H1 (cell line): ENCODE measurements at regions not wholly inside any gene's neighbourhood (a gene's known extent, or its start where the extent isn't known, plus 50 kb on each side); places are given as distances from the start of the nearest gene placed in this dataset.

Experiments used
- CTCF ChIA-PET: fragments of 300-600 bp; sonication (Branson Sonifier 250); formaldehyde crosslinking; loops from one replicate; lab custom pipeline; 2021; ENCODE audit not compliant: partially characterized antibody; lab: Charles Lee
- POLR2A ChIA-PET: fragments of 300-600 bp; sonication (Branson Sonifier 250); formaldehyde crosslinking; loops from one replicate; lab custom pipeline; 2021; ENCODE audit warnings: inconsistent platforms; ENCODE audit not compliant: partially characterized antibody; lab: Charles Lee
- DNase-seq, 2 experiments: peaks; one replicate each; pipeline versions ENCODE4 v3.0.0 to v3.0.0-alpha.2; 2010 to 2022; ENCODE audit warnings: low spot score in 2 of 2, low read depth in 1 of 2, mixed read lengths in 1 of 2
- FAIRE-seq: peaks from 2 replicates; lab custom pipeline; 2011; peaks lifted over from hg19 to GRCh38; lab: Jason Lieb, UNC
- H2AFZ ChIP-seq: 2 replicates; pipeline ENCODE4 v1.8.1; 2012; ENCODE audit warnings: low read length, inconsistent platforms
- H2AK5ac ChIP-seq: 2 replicates; pipeline ENCODE4 v1.6.1; 2013; ENCODE audit warnings: low read depth, low read length
- H2BK120ac ChIP-seq: replicated peaks from 2 replicates; pipeline ENCODE3; 2013; ENCODE audit warnings: low read depth, low read length, inconsistent platforms
- H2BK12ac ChIP-seq: 2 replicates; pipeline ENCODE4 v1.6.1; 2013; ENCODE audit warnings: low read depth, low read length
- H2BK15ac ChIP-seq: 2 replicates; pipeline ENCODE4 v1.6.1; 2013; ENCODE audit warnings: low read length
- H2BK20ac ChIP-seq: 2 replicates; pipeline ENCODE4 v1.6.1; 2013; ENCODE audit warnings: low read length
- H2BK5ac ChIP-seq: 2 replicates; pipeline ENCODE4 v1.6.1; 2013; ENCODE audit warnings: low read depth, low read length
- H3K14ac ChIP-seq: 2 replicates; pipeline ENCODE4 v1.6.1; 2013; ENCODE audit warnings: inconsistent platforms; ENCODE audit not compliant: insufficient read length
- H3K18ac ChIP-seq: 2 replicates; pipeline ENCODE4 v1.6.1; 2013; ENCODE audit warnings: low read length; ENCODE audit errors: extremely low read depth
- H3K23ac ChIP-seq: 2 replicates; pipeline ENCODE4 v1.6.1; 2013; ENCODE audit warnings: inconsistent platforms; ENCODE audit not compliant: insufficient read length
- H3K23me2 ChIP-seq: 2 replicates; pipeline ENCODE4 v1.6.1; 2013; ENCODE audit warnings: low read depth, low read length
- H3K27ac ChIP-seq: 2 replicates; pipeline ENCODE4 v1.6.1; 2011; ENCODE audit warnings: low read depth, low read length, inconsistent platforms
- H3K27me3 ChIP-seq, 4 experiments: replicated peaks in 1 of 4; 1 replicate in 1 of 4; 2 replicates in 3 of 4; pipeline versions ENCODE4 v1.6.1 to v1.8.1; 2011 to 2013; ENCODE audit warnings: low read length in 3 of 4, mild to moderate bottlenecking in 3 of 4, inconsistent platforms in 2 of 4, mixed read lengths in 2 of 4, moderate library complexity in 1 of 4; ENCODE audit not compliant: control insufficient read depth in 3 of 4, insufficient read depth in 3 of 4; ENCODE audit errors: extremely low read depth in 1 of 4
- H3K36me3 ChIP-seq, 4 experiments: 2 replicates each; pipeline versions ENCODE4 v1.6.1 to v1.8.1; 2011 to 2013; ENCODE audit warnings: mild to moderate bottlenecking in 4 of 4, low read length in 3 of 4, moderate library complexity in 2 of 4, control low read depth in 1 of 4, inconsistent platforms in 1 of 4; ENCODE audit not compliant: insufficient read depth in 4 of 4, control insufficient read depth in 2 of 4
- H3K4ac ChIP-seq: replicated peaks from 2 replicates; pipeline ENCODE3; 2013; ENCODE audit warnings: low read length, low read depth, mixed read lengths, inconsistent platforms; ENCODE audit not compliant: insufficient read length
- H3K4me1 ChIP-seq, 4 experiments: replicated peaks in 1 of 4; 1 replicate in 1 of 4; 2 replicates in 3 of 4; pipeline versions ENCODE4 v1.6.1 to v1.8.1; 2011 to 2013; ENCODE audit warnings: low read length in 3 of 4, inconsistent platforms in 2 of 4, mixed read lengths in 1 of 4; ENCODE audit not compliant: insufficient read depth in 4 of 4, control insufficient read depth in 3 of 4
- H3K4me2 ChIP-seq, 2 experiments: 2 replicates each; pipeline versions ENCODE4 v1.6.1 to v1.8.1; 2011 to 2013; ENCODE audit warnings: low read depth in 2 of 2, low read length in 2 of 2, control low read depth in 1 of 2, inconsistent platforms in 1 of 2, mild to moderate bottlenecking in 1 of 2; ENCODE audit not compliant: insufficient read depth in 1 of 2
- H3K4me3 ChIP-seq, 4 experiments: fragments of 200-600, 300-600 bp in 1 of 4; sonication (generic), shearing (Covaris generic), sonication (Bioruptor Twin) in 1 of 4; 2 replicates each; pipeline versions ENCODE4 v1.5.1 to v1.8.1; 2011 to 2016; ENCODE audit warnings: low read length in 4 of 4, low read depth in 3 of 4, control low read depth in 2 of 4, inconsistent platforms in 2 of 4, mild to moderate bottlenecking in 2 of 4, mixed read lengths in 1 of 4, moderate library complexity in 1 of 4; ENCODE audit not compliant: insufficient read depth in 2 of 4; ENCODE audit errors: extremely low read depth in 1 of 4
- H3K56ac ChIP-seq: replicated peaks from 2 replicates; pipeline ENCODE3; 2013; ENCODE audit warnings: low read depth, mild to moderate bottlenecking, mixed read lengths, low read length, inconsistent platforms; ENCODE audit not compliant: insufficient read length
- H3K79me1 ChIP-seq: 2 replicates; pipeline ENCODE4 v1.6.1; 2013; ENCODE audit warnings: low read depth, low read length, control low read depth
- H3K79me2 ChIP-seq, 2 experiments: 2 replicates each; pipeline versions ENCODE4 v1.6.1 to v1.8.1; 2012 to 2013; ENCODE audit warnings: low read length in 2 of 2, mild to moderate bottlenecking in 2 of 2, inconsistent platforms in 1 of 2; ENCODE audit not compliant: insufficient read depth in 2 of 2, control insufficient read depth in 1 of 2
- H3K9ac ChIP-seq, 4 experiments: replicated peaks in 1 of 4; 1 replicate in 1 of 4; 2 replicates in 3 of 4; pipeline versions ENCODE4 v1.6.1 to v1.8.1; 2011 to 2013; ENCODE audit warnings: low read depth in 3 of 4, low read length in 3 of 4, control low read depth in 2 of 4, mild to moderate bottlenecking in 2 of 4, moderate library complexity in 2 of 4, inconsistent platforms in 1 of 4; ENCODE audit errors: extremely low read depth in 1 of 4
- H3K9me3 ChIP-seq, 2 experiments: 2 replicates each; pipeline versions ENCODE4 v1.6.1 to v1.8.1; 2012 to 2013; ENCODE audit warnings: mild to moderate bottlenecking in 2 of 2, moderate library complexity in 2 of 2, control low read depth in 1 of 2, inconsistent platforms in 1 of 2, low read depth in 1 of 2, low read length in 1 of 2, mixed read lengths in 1 of 2; ENCODE audit not compliant: insufficient read depth in 2 of 2
- H4K20me1 ChIP-seq, 2 experiments: replicated peaks in 1 of 2; 2 replicates each; pipeline versions ENCODE3 to v1.8.1; 2011 to 2013; ENCODE audit warnings: inconsistent platforms in 2 of 2, low read length in 2 of 2, mild to moderate bottlenecking in 1 of 2; ENCODE audit not compliant: insufficient read depth in 2 of 2, control insufficient read depth in 1 of 2
- H4K5ac ChIP-seq: 2 replicates; pipeline ENCODE4 v1.6.1; 2013; ENCODE audit warnings: low read length, low read depth, mixed read lengths, inconsistent platforms; ENCODE audit not compliant: insufficient read length
- H4K8ac ChIP-seq: 2 replicates; pipeline ENCODE4 v1.8.0; 2013; ENCODE audit warnings: mild to moderate bottlenecking, moderate library complexity, low read length, inconsistent platforms; ENCODE audit not compliant: insufficient read depth; ENCODE audit errors: extremely low read depth
- H4K91ac ChIP-seq: replicated peaks from 2 replicates; pipeline ENCODE3; 2013; ENCODE audit warnings: low read length, mixed read lengths, inconsistent platforms; ENCODE audit not compliant: insufficient read length
- CHD1 ChIP-seq: IDR thresholded peaks from 2 replicates; pipeline ENCODE4 v1.6.1; 2012; ENCODE audit warnings: low read depth, low read length, improper control_type of control experiment
- HDAC2 ChIP-seq, 2 experiments: fragments of 300-600 bp in 1 of 2; sonication (generic) in 1 of 2; IDR thresholded peaks; 2 replicates each; pipeline ENCODE4 v1.6.1; 2011 to 2012; ENCODE audit warnings: low read depth in 2 of 2, low read length in 2 of 2, mild to moderate bottlenecking in 2 of 2, moderate library complexity in 2 of 2, borderline replicate concordance in 1 of 2, inconsistent platforms in 1 of 2
- MAFK ChIP-seq: IDR thresholded peaks from 2 replicates; pipeline ENCODE4 v1.6.1; 2012; ENCODE audit warnings: low read depth, mild to moderate bottlenecking, improper control_type of control experiment, low read length
- RFX5 ChIP-seq: IDR thresholded peaks from 2 replicates; pipeline ENCODE4 v1.6.1; 2011; ENCODE audit warnings: low read depth, low read length, improper control_type of control experiment, borderline replicate concordance
- SRF ChIP-seq: IDR thresholded peaks from 2 replicates; pipeline ENCODE4 v1.6.1; 2011; ENCODE audit warnings: mild to moderate bottlenecking, low read depth, low read length, moderate library complexity
- WGBS, 2 experiments: shearing (Covaris generic) in 1 of 2; methylation state at CpG; one replicate each; pipeline versions ENCODE4 v1.1.6 to v1.1.7; 2013 to 2015; ENCODE audit warnings: low lambda C conversion rate in 2 of 2, mixed read lengths in 2 of 2, inconsistent platforms in 1 of 2, low coverage in 1 of 2, missing lambda C conversion rate in 1 of 2; ENCODE audit not compliant: insufficient replicate concordance in 2 of 2, insufficient coverage in 1 of 2, insufficient read length in 1 of 2; ENCODE audit errors: extremely low coverage in 1 of 2, missing lambda C conversion rate in 1 of 2; 5-methylcytosine and 5-hydroxymethylcytosine counted together

DNA sequence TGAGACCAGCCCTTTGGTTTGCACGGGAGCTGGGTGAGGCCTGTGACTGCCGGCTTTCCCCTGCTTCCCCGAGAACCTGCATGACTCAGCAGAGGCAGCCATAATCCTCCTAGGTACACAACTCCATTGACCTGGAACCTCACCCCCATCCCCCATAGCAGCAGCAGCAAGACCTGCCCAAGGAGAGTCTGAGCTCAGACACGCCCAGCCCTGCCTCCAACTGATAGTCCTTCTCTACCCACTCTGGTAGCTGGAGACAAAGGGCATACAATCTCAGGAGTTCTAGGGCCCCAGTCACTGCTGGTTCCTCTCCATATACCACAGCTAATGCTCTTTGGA, 141.0 kb upstream of the ARHGEF26 start:
- H2BK15ac ChIP-seq, result no peak overlapping the region
- DNase-seq (no peak), FAIRE-seq (no peak)
- H3K18ac ChIP-seq, result no peak overlapping the region
- no peaks in the 10 kb centered on the region for H3K4me1 ChIP-seq
- ChIA-PET CTCF (interaction anchor here (0.6 to 1.6 kb wide), 3 partner anchors 9 to 19 kb away, joined by 3 to 5 read pairs (median 4); no protein-coding TSS in a partner anchor), POLR2A (no interaction called here)
- no peak overlapping the region for H2AK5ac ChIP-seq
- H3K36me3 ChIP-seq, result no peaks in the 10 kb centered on the region
- H3K4me2 ChIP-seq, result no peak overlapping the region
- no peak overlapping the region for H4K91ac ChIP-seq
- no peak overlapping the region for H3K23ac ChIP-seq
- H3K79me2 ChIP-seq, result no peaks in the 10 kb centered on the region
- no peaks in the 10 kb centered on the region for H4K20me1 ChIP-seq
- no peak overlapping the region for H3K14ac ChIP-seq
- H3K27me3 ChIP-seq, result no peaks in the 10 kb centered on the region
- 75% methylated on average over 4 of the region's 4 CpGs; no CpG with 5 or more reads in 1 of the 2 experiments for WGBS, 2 experiments
- no peaks in the 10 kb centered on the region for H3K79me1 ChIP-seq
- no peak overlapping the region for H2BK120ac ChIP-seq
- H2AFZ ChIP-seq, result 0 out of 2 replicates have a peak overlapping the region, but pooled peaks have one; percentile 44
- H4K5ac ChIP-seq, result no peak overlapping the region
- no peak overlapping the region for H2BK12ac ChIP-seq
- no peak overlapping the region for H4K8ac ChIP-seq
- no peak overlapping the region for H3K27ac ChIP-seq
- no peaks in the 10 kb centered on the region for H3K23me2 ChIP-seq
- H3K4me3 ChIP-seq, result no peak overlapping the region
- no peaks in the 10 kb centered on the region for H3K9me3 ChIP-seq
- H3K56ac ChIP-seq, result no peak overlapping the region
- H2BK20ac ChIP-seq, result no peak overlapping the region
- no peak overlapping the region for H3K9ac ChIP-seq
- H3K4ac ChIP-seq, result no peak overlapping the region
- no peak overlapping the region for H2BK5ac ChIP-seq
- TF ChIP-seq HDAC2 (IDR thresholded peaks at IDR 0.05; ENCODE audit: borderline replicate concordance in 1 of 2, low read depth in 2 of 2, low read length in 2 of 2) (no peak), CHD1 (no peak), MAFK (no peak), RFX5 (no peak), SRF (no peak)
